D721Med (cell line): ENCODE measurements at regions not wholly inside any gene's neighbourhood (a gene's known extent, or its start where the extent isn't known, plus 50 kb on each side); places are given as distances from the start of the nearest gene placed in this dataset.

Experiments
- DNase-seq: peaks from one replicate; pipeline ENCODE4 v3.0.0; 2011; ENCODE audit warnings: low spot score; ENCODE audit not compliant: insufficient read length
- FAIRE-seq: peaks from 2 replicates; lab custom pipeline; 2011; peaks lifted over from hg19 to GRCh38; lab: Jason Lieb, UNC
- CTCF ChIP-seq: IDR thresholded peaks from 2 replicates; pipeline ENCODE4 v1.5.1; 2012; ENCODE audit warnings: mild to moderate bottlenecking, control low read depth; ENCODE audit not compliant: insufficient read depth; ENCODE audit errors: missing control alignments

- DNase-seq (no peak), FAIRE-seq (no peak)
- no peak for TF ChIP-seq CTCF
Measured at GRCh38 chr3:194843556-194843955, 157.9 kb downstream of the FAM43A start.

GRCh38 chr3:194844046-194844445 lies 158.4 kb downstream of the FAM43A start:
- DNase-seq (no peak), FAIRE-seq (no peak)
- no peak for TF ChIP-seq CTCF

- DNase-seq: no peak
- no peak for FAIRE-seq
- no peak for TF ChIP-seq CTCF
Measured at GRCh38 chr3:194849166-194849875, 163.6 kb downstream of the FAM43A start.

- FAIRE-seq (no peak), DNase-seq (no peak)
- no peak for TF ChIP-seq CTCF
Measured at GRCh38 chr3:194851254-194851653, 165.6 kb downstream of the FAM43A start.

- TF ChIP-seq CTCF: no peak
- FAIRE-seq (no peak), DNase-seq (no peak)
Measured at GRCh38 chr3:194851941-194852340, 166.3 kb downstream of the FAM43A start.

- FAIRE-seq (no peak), DNase-seq (no peak)
- no peak for TF ChIP-seq CTCF
Measured at GRCh38 chr3:194852345-194852744, 166.7 kb downstream of the FAM43A start.

- FAIRE-seq: no peak
Measured at GRCh38 chr3:194852831-194853508, 167.3 kb downstream of the FAM43A start.

More at GRCh38 chr3:194852831-194853508, 167.3 kb downstream of the FAM43A start:
- DNase-seq: no peak
- TF ChIP-seq CTCF: no peak
